SHP77 (cell line): ENCODE measurements at regions not wholly inside any gene's neighbourhood (a gene's known extent, or its start where the extent isn't known, plus 50 kb on each side); places are given as distances from the start of the nearest gene placed in this dataset.

Source experiments
- DNase-seq, 2 experiments: peaks; one replicate each; lab custom pipeline; 2025; lab: John Stamatoyannopoulos, UW

DNA sequence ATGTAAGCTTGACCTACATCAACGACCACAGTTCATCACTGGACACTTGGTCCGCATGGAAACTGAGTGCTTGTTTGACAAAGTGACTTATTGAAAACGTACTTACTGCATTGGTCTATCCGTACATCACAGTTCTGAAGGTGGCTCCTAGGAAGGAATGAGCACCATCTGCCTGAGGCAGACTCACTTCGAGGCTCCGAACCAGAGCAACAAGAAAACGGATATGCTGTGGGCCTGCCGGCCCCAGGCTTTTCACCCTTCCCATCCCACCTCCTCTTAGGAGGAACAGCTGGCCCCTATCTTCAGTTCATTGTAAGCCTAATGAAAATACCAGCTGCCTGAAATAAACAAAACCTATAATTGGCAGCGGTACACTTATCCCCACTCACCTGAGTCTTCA lies 67.2 kb upstream of the TSLP start:
- no peak for DNase-seq

DNA sequence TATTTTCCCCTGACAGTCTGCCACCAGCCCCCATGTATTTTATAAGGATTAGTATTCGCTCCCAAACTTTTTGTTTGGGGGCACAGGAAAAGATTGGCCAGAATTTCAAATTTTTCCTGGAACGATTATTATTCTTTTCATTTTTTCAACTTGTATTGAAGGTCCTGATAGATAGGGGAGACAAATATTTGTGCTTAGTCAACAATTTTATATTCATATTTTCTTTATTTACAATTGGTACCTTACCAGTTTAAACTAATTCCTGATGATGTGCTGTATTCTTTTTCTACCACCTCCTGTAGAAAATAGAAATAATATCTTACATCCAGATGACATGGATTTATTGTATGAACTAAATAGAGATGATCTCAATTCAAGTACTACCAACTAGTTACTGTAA lies 60.7 kb upstream of the TSLP start:
- no peak for DNase-seq

DNA sequence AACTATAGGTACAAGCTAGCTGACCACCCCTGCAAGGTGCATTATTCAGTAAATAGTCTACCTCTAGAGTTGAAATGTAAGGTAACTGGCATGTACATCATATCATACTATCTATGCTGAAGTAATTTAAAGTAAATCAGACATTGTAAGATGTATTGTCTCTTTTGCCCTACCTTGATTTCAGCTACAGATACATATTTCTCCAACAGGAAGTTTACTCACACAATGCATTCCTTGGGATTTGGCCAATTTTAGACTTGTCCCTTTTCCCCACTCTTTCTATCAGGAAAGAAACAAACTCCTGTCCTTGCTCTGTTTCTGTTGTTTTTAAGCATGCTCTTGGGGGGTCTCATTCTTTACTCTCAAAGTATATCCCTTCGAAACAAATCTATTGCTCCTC lies 58.5 kb upstream of the TSLP start:
- no peak for DNase-seq

DNA sequence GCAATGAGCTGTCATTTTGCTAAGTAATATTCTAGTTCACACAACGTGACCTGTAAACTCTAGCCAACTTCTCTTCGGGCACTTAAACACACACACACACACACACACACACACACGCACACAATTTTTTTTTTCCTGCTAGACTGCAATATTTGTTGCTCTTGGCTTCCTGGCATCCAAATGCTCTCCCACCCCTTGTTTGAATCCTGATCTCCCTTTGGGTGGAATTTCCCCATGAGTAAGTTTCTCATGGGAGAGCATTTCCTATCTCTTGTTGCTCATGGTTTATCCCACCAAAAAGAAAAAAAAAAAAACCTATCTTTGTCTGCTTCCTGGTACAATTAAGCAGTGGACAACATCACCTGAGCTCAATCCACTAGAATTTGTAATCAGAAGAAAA lies 54.7 kb upstream of the TSLP start:
- no peak for DNase-seq

DNA sequence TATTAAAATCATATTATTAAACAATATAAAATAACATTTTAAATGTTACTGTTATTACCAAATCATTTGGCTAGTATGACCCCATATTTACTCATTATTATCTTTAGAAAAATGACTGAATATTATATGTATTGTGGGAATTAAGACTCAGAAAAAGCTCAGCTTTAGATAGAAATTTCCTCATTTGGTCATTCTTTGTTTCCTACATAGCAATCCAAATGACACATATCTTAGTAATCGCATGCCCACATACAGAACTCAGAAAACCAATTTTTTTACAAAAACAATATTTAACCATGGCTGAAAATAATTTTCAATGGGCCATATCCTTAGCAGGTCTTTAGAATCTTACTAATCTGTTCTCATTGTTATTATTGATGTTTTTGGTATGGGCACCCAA lies 53.8 kb upstream of the TSLP start:
- DNase-seq, result no peak
